ENCODE measurements at regions not wholly inside any gene's neighbourhood (a gene's known extent, or its start where the extent isn't known, plus 50 kb on each side); places are given as distances from the start of the nearest gene placed in this dataset.

DNA sequence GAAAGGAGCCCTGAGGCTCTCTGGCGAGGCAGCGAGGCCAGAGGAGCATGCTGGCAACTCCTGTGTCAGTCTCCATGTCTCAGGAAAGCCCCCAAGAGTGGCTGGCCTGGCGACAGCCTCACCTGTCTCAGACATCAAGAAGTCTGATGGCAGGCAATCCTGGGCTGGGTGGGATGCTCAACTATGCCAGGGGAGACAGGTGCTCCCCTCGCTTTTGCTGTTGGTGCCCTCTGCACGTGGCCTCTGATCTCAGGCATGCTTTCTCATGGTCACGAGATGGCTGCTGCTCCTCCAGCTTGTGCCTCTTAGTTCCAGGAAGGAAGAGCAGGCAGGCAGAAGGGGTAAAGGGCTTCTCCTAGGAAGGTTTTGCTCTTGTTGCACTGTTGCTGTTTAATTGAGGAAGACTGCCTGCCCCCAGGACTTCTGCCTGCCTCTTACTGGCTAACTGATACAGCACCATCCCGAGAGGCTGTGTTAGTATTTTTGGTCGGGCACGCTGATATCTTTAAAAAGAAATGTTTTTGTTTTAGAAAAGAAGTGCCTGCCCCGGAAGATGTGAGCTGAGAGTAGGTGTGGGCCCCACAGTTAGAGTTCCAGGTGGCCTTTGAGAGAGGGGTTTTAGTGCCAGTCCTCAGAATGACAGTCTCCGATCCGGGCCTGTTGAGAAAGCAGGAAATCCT is 344.8 kb upstream of the HS6ST1 start:
- ATAC-seq: no peak
- ChIA-PET POLR2A (no interaction called here), CTCF (ENCODE audit: low intra/inter-chr PET ratio) (no interaction called here)
- Histone ChIP-seq H3K36me3 (ENCODE audit: control insufficient read depth, insufficient read depth, low read length) (no peaks in the 10 kb centered on the region), H3K9me3 (replicated peaks; ENCODE audit: control insufficient read depth, insufficient read depth, low read depth, low read length) (no peaks in the 10 kb centered on the region), H4K20me1 (replicated peaks; ENCODE audit: control insufficient read depth, insufficient read depth, low read length) (no peaks in the 10 kb centered on the region), H3K9ac (ENCODE audit: insufficient read depth in 1 of 2, low read depth in 2 of 2, low read length in 2 of 2) (no peak overlapping the region), H2AFZ (ENCODE audit: low read depth, low read length) (no peak overlapping the region), H3K4me2 (ENCODE audit: insufficient read depth, low read length) (no peak overlapping the region), H3K4me1 (replicated peaks in 1 of 2; ENCODE audit: control insufficient read depth in 2 of 2, insufficient read depth in 2 of 2, low read length in 2 of 2) (no peaks in the 10 kb centered on the region), H3K4me3 (no peak overlapping the region), H3K79me2 (ENCODE audit: control insufficient read depth, insufficient read depth, low read length) (no peaks in the 10 kb centered on the region), H3K27ac (ENCODE audit: extremely low read depth, low read depth, low read length) (no peak overlapping the region), H3K27me3 (ENCODE audit: control insufficient read depth in 2 of 2, insufficient read depth in 2 of 2, low read length in 2 of 2) (peaks cover 2 to 37% of the 10 kb centered on the region in 2 experiments; a peak in 3 of 5 replicates), H3K9me1 (ENCODE audit: control insufficient read depth, insufficient read depth, low read length) (no peaks in the 10 kb centered on the region)
- under 1% methylated on average over 12 of the region's 12 CpGs for WGBS (ENCODE audit: insufficient coverage, low coverage, missing lambda C conversion rate)
- TF ChIP-seq, protein P1, sequence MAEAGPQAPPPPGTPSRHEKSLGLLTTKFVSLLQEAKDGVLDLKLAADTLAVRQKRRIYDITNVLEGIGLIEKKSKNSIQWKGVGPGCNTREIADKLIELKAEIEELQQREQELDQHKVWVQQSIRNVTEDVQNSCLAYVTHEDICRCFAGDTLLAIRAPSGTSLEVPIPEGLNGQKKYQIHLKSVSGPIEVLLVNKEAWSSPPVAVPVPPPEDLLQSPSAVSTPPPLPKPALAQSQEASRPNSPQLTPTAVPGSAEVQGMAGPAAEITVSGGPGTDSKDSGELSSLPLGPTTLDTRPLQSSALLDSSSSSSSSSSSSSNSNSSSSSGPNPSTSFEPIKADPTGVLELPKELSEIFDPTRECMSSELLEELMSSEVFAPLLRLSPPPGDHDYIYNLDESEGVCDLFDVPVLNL (CRISPR knock-in tag; IDR thresholded peaks at IDR 0.05; ENCODE audit: low read depth): no peak
- TF ChIP-seq, protein P2, sequence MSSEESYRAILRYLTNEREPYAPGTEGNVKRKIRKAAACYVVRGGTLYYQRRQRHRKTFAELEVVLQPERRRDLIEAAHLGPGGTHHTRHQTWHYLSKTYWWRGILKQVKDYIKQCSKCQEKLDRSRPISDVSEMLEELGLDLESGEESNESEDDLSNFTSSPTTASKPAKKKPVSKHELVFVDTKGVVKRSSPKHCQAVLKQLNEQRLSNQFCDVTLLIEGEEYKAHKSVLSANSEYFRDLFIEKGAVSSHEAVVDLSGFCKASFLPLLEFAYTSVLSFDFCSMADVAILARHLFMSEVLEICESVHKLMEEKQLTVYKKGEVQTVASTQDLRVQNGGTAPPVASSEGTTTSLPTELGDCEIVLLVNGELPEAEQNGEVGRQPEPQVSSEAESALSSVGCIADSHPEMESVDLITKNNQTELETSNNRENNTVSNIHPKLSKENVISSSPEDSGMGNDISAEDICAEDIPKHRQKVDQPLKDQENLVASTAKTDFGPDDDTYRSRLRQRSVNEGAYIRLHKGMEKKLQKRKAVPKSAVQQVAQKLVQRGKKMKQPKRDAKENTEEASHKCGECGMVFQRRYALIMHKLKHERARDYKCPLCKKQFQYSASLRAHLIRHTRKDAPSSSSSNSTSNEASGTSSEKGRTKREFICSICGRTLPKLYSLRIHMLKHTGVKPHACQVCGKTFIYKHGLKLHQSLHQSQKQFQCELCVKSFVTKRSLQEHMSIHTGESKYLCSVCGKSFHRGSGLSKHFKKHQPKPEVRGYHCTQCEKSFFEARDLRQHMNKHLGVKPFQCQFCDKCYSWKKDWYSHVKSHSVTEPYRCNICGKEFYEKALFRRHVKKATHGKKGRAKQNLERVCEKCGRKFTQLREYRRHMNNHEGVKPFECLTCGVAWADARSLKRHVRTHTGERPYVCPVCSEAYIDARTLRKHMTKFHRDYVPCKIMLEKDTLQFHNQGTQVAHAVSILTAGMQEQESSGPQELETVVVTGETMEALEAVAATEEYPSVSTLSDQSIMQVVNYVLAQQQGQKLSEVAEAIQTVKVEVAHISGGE (CRISPR knock-in tag; IDR thresholded peaks at IDR 0.05): no peak
- TF ChIP-seq SMC3 (conservative IDR thresholded peaks at IDR 0.05; ENCODE audit: insufficient read depth, low read depth, low read length) (no peak), RNF2 (IDR thresholded peaks at IDR 0.05) (no peak), ASH1L (IDR thresholded peaks at IDR 0.05; ENCODE audit: borderline replicate concordance, low read depth, partially characterized antibody) (no peak), TCF7 (IDR thresholded peaks at IDR 0.05; ENCODE audit: borderline replicate concordance) (no peak), ATF7 (IDR thresholded peaks at IDR 0.05) (no peak), CBX3 (IDR thresholded peaks at IDR 0.05; ENCODE audit: borderline replicate concordance in 1 of 2, low read length in 2 of 2) (no peak), TAL1 (IDR thresholded peaks at IDR 0.05) (no peak), PHF21A (IDR thresholded peaks at IDR 0.05; ENCODE audit: borderline replicate concordance, low read depth) (no peak), SMARCE1 (IDR thresholded peaks at IDR 0.05) (no peak)
- TF ChIP-seq, protein P3, sequence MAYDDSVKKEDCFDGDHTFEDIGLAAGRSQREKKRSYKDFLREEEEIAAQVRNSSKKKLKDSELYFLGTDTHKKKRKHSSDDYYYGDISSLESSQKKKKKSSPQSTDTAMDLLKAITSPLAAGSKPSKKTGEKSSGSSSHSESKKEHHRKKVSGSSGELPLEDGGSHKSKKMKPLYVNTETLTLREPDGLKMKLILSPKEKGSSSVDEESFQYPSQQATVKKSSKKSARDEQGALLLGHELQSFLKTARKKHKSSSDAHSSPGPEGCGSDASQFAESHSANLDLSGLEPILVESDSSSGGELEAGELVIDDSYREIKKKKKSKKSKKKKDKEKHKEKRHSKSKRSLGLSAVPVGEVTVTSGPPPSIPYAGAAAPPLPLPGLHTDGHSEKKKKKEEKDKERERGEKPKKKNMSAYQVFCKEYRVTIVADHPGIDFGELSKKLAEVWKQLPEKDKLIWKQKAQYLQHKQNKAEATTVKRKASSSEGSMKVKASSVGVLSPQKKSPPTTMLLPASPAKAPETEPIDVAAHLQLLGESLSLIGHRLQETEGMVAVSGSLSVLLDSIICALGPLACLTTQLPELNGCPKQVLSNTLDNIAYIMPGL (CRISPR knock-in tag; IDR thresholded peaks at IDR 0.05): no peak
- TF ChIP-seq, protein P4, sequence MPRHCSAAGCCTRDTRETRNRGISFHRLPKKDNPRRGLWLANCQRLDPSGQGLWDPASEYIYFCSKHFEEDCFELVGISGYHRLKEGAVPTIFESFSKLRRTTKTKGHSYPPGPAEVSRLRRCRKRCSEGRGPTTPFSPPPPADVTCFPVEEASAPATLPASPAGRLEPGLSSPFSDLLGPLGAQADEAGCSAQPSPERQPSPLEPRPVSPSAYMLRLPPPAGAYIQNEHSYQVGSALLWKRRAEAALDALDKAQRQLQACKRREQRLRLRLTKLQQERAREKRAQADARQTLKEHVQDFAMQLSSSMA (CRISPR knock-in tag; IDR thresholded peaks at IDR 0.05): no peak
- no peak for DNase-seq (ENCODE audit: extremely low read depth in 1 of 4, low spot score in 3 of 4)
- BruUV-seq (replicated peaks): no TSS peak
- FAIRE-seq: no peak
- intact Hi-C loops (cut with micrococcal nuclease) (no loop called here), in situ Hi-C loops (cut with MboI) (no loop called here)
